GM23248 (cell line): ENCODE measurements at regions not wholly inside any gene's neighbourhood (a gene's known extent, or its start where the extent isn't known, plus 50 kb on each side); places are given as distances from the start of the nearest gene placed in this dataset.
"Not testable (repeated sequence)": the region's sequence is repeated elsewhere in the genome, so short reads cannot be mapped to it uniquely, and the experiment has no call there.

ENCODE experiments used
- DNase-seq: peaks from one replicate; pipeline ENCODE4 v3.0.0-alpha.2; 2015
- H2AFZ ChIP-seq: fragments of 200-600 bp; sonication (generic); 2 replicates; pipeline ENCODE4 v1.6.1; 2016; ENCODE audit warnings: antibody characterized with exemption
- H3F3A ChIP-seq: fragments of 200-600 bp; sonication (generic); 2 replicates; pipeline ENCODE4 v1.6.1; 2016; ENCODE audit warnings: mild to moderate bottlenecking, antibody characterized with exemption, mixed run types; ENCODE audit not compliant: insufficient read depth
- H3K27ac ChIP-seq: fragments of 200-600 bp; sonication (generic); 2 replicates; pipeline ENCODE4 v1.5.1; 2016; ENCODE audit warnings: mild to moderate bottlenecking
- H3K27me3 ChIP-seq: fragments of 200-600 bp; sonication (generic); replicated peaks from 2 replicates; pipeline ENCODE4 v1.6.1; 2016; ENCODE audit warnings: mild to moderate bottlenecking; ENCODE audit not compliant: insufficient read depth
- H3K36me3 ChIP-seq: fragments of 200-600 bp; sonication (generic); 2 replicates; pipeline ENCODE4 v1.6.1; 2016; ENCODE audit warnings: low read depth, mild to moderate bottlenecking
- H3K4me1 ChIP-seq: fragments of 200-600 bp; sonication (generic); 2 replicates; pipeline ENCODE4 v1.6.1; 2016; ENCODE audit warnings: mild to moderate bottlenecking; ENCODE audit not compliant: insufficient read depth
- H3K4me2 ChIP-seq: fragments of 200-600 bp; sonication (generic); one replicate; pipeline ENCODE4 v1.6.1; 2016; ENCODE audit warnings: mild to moderate bottlenecking; ENCODE audit not compliant: unreplicated experiment
- H3K4me3 ChIP-seq: fragments of 200-600 bp; sonication (generic); 2 replicates; pipeline ENCODE4 v1.5.1; 2016; ENCODE audit warnings: mild to moderate bottlenecking
- H3K79me2 ChIP-seq: fragments of 200-600 bp; sonication (generic); 2 replicates; pipeline ENCODE4 v1.6.1; 2016; ENCODE audit warnings: mild to moderate bottlenecking; ENCODE audit not compliant: insufficient read depth
- H3K9ac ChIP-seq: fragments of 200-600 bp; sonication (generic); 2 replicates; pipeline ENCODE4 v1.6.1; 2016; ENCODE audit warnings: mild to moderate bottlenecking
- H3K9me2 ChIP-seq: fragments of 200-600 bp; sonication (generic); 2 replicates; pipeline ENCODE4 v1.6.1; 2016; ENCODE audit warnings: mixed run types, mild to moderate bottlenecking, moderate library complexity; ENCODE audit not compliant: insufficient read depth
- H3K9me3 ChIP-seq: fragments of 200-600 bp; sonication (generic); one replicate; pipeline ENCODE4 v1.6.1; 2017; ENCODE audit warnings: low read depth
- H4K20me1 ChIP-seq: fragments of 200-600 bp; sonication (generic); 2 replicates; pipeline ENCODE4 v1.6.0; 2016; ENCODE audit not compliant: insufficient read depth
- EZH2 ChIP-seq: fragments of 200-600 bp; sonication (generic); IDR thresholded peaks from 2 replicates; pipeline ENCODE4 v1.6.1; 2018; ENCODE audit warnings: antibody characterized with exemption, mild to moderate bottlenecking; ENCODE audit not compliant: insufficient read depth, poor library complexity, severe bottlenecking
- EZH2phosphoT487 ChIP-seq: fragments of 200-600 bp; sonication (generic); IDR thresholded peaks from 2 replicates; pipeline ENCODE4 v1.6.1; 2018; ENCODE audit warnings: antibody characterized with exemption, moderate library complexity, mild to moderate bottlenecking, low read depth; ENCODE audit not compliant: insufficient read depth
- WGBS, 2 experiments: methylation state at CpG; one replicate each; pipeline ENCODE4 v1.1.6; 2015 to 2017; ENCODE audit warnings: low lambda C conversion rate in 2 of 2, low coverage in 1 of 2; ENCODE audit errors: missing lambda C conversion rate in 2 of 2; 5-methylcytosine and 5-hydroxymethylcytosine counted together
- in situ Hi-C: fragments of 300-500 bp; cut with MboI; formaldehyde crosslinking; loops from 2 replicates; pipeline ENCODE4 v1.15.0; 2020

GRCh38 chr3:159679900-159680299 is 308.7 kb upstream of the IL12A start:
- H2AFZ ChIP-seq = no peak overlapping the region
- 82 to 84% methylated on average over 11 of the region's 11 CpGs for WGBS, 2 experiments
- in situ Hi-C loops = no loop called here

GRCh38 chr3:159681717-159682116 is 306.9 kb upstream of the IL12A start:
- H3K4me3 ChIP-seq, H3K4me1 ChIP-seq, H3K27ac ChIP-seq, H3K9me2 ChIP-seq, H3K9me3 ChIP-seq, H3K9ac ChIP-seq, in situ Hi-C loops, H4K20me1 ChIP-seq, H3F3A ChIP-seq, H3K27me3 ChIP-seq, H3K4me2 ChIP-seq, H3K79me2 ChIP-seq, H2AFZ ChIP-seq, H3K36me3 ChIP-seq, DNase-seq: not testable (repeated sequence)
- 41 to 48% methylated on average over 5 of the region's 5 CpGs for WGBS, 2 experiments

More at GRCh38 chr3:159679900-159680299, 308.7 kb upstream of the IL12A start:
- H3K27me3 ChIP-seq = no peaks in the 10 kb centered on the region
- no peak for TF ChIP-seq EZH2phosphoT487
- TF ChIP-seq EZH2 = no peak
- no peaks in the 10 kb centered on the region for H3K36me3 ChIP-seq
- H3K4me3 ChIP-seq = no peak overlapping the region
- H3K9me2 ChIP-seq = no peaks in the 10 kb centered on the region
- no peaks in the 10 kb centered on the region for H3K79me2 ChIP-seq
- no peak for DNase-seq
- H3K4me1 ChIP-seq = no peaks in the 10 kb centered on the region
- H3K9ac ChIP-seq = no peak overlapping the region
- no peaks in the 10 kb centered on the region for H3K9me3 ChIP-seq
- no peak overlapping the region for H3K27ac ChIP-seq
- H4K20me1 ChIP-seq = no peaks in the 10 kb centered on the region
- H3K4me2 ChIP-seq = no peak overlapping the region
- no peaks in the 10 kb centered on the region for H3F3A ChIP-seq

- H3K4me1 ChIP-seq = no peaks in the 10 kb centered on the region
- H3K9me3 ChIP-seq = no peaks in the 10 kb centered on the region
- no peak overlapping the region for H3K4me2 ChIP-seq
- no peaks in the 10 kb centered on the region for H3K36me3 ChIP-seq
- no peak overlapping the region for H3K9ac ChIP-seq
- H4K20me1 ChIP-seq = no peaks in the 10 kb centered on the region
- H3K79me2 ChIP-seq = no peaks in the 10 kb centered on the region
- H2AFZ ChIP-seq = no peak overlapping the region
- DNase-seq = no peak
- no peak overlapping the region for H3K4me3 ChIP-seq
- no peak overlapping the region for H3K27ac ChIP-seq
- in situ Hi-C loops = no loop called here
- 0 out of 2 replicates have a peak, but pooled peaks cover 5% of the 10 kb centered on the region for H3K27me3 ChIP-seq
- no peaks in the 10 kb centered on the region for H3F3A ChIP-seq
- no peak for TF ChIP-seq EZH2
- no peak for TF ChIP-seq EZH2phosphoT487
- no peaks in the 10 kb centered on the region for H3K9me2 ChIP-seq
Measured at GRCh38 chr3:159685801-159686200, 302.8 kb upstream of the IL12A start.

- TF ChIP-seq EZH2 (no peak), EZH2phosphoT487 (no peak)
- in situ Hi-C loops = no loop called here
Measured at GRCh38 chr3:159693226-159693625, 295.4 kb upstream of the IL12A start.

More at GRCh38 chr3:159693226-159693625, 295.4 kb upstream of the IL12A start:
- Histone ChIP-seq H3K4me1 (no peaks in the 10 kb centered on the region), H3K9me3 (no peaks in the 10 kb centered on the region), H3F3A (no peaks in the 10 kb centered on the region), H4K20me1 (no peaks in the 10 kb centered on the region), H3K79me2 (no peaks in the 10 kb centered on the region), H3K9me2 (no peaks in the 10 kb centered on the region; the same call in 1 of the 2 replicates), H3K4me3 (no peak overlapping the region), H3K27me3 (0 out of 2 replicates have a peak, but pooled peaks cover 5% of the 10 kb centered on the region), H2AFZ (no peak overlapping the region), H3K9ac (no peak overlapping the region), H3K36me3 (no peaks in the 10 kb centered on the region), H3K4me2 (no peak overlapping the region), H3K27ac (no peak overlapping the region)
- no peak for DNase-seq
- WGBS, 2 experiments = 63 to 68% methylated on average over 4 of the region's 4 CpGs
